Loucy (cell line): ENCODE measurements at regions not wholly inside any gene's neighbourhood (a gene's known extent, or its start where the extent isn't known, plus 50 kb on each side); places are given as distances from the start of the nearest gene placed in this dataset.

ENCODE experiments used
- CTCF ChIP-seq: fragments of 200-600 bp; sonication (generic); conservative IDR thresholded peaks from 2 replicates; pipeline ENCODE4 v1.5.1; 2014; ENCODE audit warnings: mild to moderate bottlenecking, antibody characterized with exemption, low read length
- EZH2phosphoT487 ChIP-seq: fragments of 200-600 bp; IDR thresholded peaks from 2 replicates; pipeline ENCODE4 v1.6.1; 2018; ENCODE audit warnings: antibody characterized with exemption, mild to moderate bottlenecking, moderate library complexity, borderline replicate concordance

- no peak for TF ChIP-seq CTCF
- TF ChIP-seq EZH2phosphoT487, result no peak
Observed at GRCh38 chr5:105015098-105015497, 1452.5 kb upstream of the NUDT12 start.
